ENCODE measurements at regions not wholly inside any gene's neighbourhood (a gene's known extent, or its start where the extent isn't known, plus 50 kb on each side); places are given as distances from the start of the nearest gene placed in this dataset.

DNA sequence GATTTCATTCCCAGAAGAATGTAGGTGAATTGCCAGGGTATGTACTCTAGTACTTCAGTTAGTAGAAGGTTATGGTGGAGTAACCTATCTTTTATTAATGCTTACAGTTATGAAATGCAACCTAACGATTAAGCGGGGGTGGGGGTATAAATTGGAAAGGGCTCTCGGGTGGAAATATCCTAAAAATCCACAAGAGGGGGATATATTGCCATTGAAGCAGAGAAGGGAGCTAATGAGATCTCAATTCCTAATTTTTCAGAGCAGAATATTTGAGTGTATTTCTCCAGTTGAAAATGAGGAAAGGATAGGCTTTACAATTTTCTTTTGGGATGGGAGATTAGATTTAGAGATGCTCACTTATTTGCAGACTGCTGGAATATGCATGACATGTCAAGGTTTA is 90.8 kb downstream of the DNAJB9 start:
- TF ChIP-seq ZNF274 (IDR thresholded peaks at IDR 0.05; ENCODE audit: low read depth, low read length) = no peak
- TF ChIP-seq SUZ12 (IDR thresholded peaks at IDR 0.05; ENCODE audit: extremely low read depth, insufficient read depth, insufficient read length) = no peak
- no peak for TF ChIP-seq YY1 (IDR thresholded peaks at IDR 0.05; ENCODE audit: insufficient read depth, insufficient read length)
